ENCODE measurements at regions not wholly inside any gene's neighbourhood (a gene's known extent, or its start where the extent isn't known, plus 50 kb on each side); places are given as distances from the start of the nearest gene placed in this dataset.
A peak's percentile ranks its signal among the peaks of the same experiment; 100 is the strongest.

DNA sequence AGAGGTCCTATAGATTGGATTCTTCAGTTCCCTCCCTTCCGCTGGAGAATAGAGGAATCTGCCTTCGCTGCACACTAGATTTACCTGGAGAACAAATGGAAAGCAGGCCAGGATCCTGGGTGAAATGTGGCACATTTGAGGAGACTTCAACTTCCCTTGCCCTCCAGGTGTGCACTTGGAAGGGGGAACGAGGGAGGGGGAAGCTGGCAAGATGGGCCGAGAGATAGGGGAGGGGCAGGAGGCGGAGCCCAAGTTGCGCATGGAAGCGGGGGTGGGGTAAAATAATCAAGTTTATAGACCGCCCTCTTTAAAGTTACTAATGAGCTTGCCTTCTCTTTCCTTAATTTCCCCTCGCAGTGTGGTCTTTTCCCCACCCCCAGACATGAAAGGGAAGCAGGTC lies 155.7 kb upstream of the CAMK1G start:
- no peak for DNase-seq
- ATAC-seq: no peak
- intact Hi-C loops (cut with DNase I, micrococcal nuclease): no loop called here

DNA sequence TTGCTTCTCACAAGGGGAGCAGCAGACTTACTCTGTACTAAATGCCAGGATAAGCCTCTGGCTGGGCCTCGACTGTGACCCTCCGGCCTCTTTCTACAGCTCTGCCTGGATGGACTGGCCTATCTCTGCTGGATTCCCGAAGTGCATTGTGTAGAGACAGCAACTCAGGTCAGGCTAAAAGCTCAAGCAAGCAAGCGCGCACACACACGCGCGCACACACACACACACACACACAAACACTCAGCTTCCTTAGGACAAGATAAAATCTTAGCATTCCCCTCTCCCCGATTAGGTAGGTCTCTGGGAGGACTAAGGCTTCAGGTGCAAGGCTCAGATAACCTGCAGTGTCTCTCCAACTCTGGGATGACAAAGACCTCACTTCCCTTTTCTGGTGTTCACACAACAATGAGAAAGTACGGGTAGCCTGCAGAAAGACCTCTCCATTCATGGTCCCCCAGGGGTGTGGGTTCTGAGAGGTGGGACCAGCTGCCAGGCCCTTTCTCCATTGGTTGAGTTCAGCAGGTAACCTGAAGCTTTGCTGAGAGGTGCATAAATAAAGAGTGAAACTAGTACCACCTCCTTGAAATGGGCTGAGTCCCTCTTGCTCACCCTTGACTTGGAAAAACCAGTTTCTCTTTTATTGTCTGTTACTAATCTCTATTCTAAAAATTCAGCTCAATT lies 155.1 kb upstream of the CAMK1G start:
- DNase-seq (no peak), ATAC-seq (no peak)
- intact Hi-C loops (cut with DNase I, micrococcal nuclease): no loop called here

DNA sequence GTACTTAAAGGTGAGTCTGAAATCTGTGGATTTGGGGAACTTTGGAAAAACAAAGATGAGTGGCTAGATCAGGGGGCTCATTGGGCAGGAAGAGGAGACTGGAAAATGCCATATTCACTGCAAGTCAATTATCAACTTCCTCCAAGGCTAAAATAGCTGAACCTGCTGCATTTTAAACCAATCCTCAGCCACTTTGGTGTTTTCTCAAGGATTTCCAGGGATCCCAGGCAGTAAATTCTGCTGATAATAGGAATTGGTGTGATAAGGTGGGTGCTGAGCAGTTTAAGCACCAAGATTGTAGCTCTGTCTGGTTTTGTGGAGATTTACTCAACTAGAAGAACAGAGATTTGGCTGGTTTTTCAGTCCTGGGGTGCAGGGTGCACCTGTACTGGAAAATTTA lies 153.9 kb upstream of the CAMK1G start:
- intact Hi-C loops (cut with DNase I, micrococcal nuclease): no loop called here
- DNase-seq (no peak), ATAC-seq (no peak)

DNA sequence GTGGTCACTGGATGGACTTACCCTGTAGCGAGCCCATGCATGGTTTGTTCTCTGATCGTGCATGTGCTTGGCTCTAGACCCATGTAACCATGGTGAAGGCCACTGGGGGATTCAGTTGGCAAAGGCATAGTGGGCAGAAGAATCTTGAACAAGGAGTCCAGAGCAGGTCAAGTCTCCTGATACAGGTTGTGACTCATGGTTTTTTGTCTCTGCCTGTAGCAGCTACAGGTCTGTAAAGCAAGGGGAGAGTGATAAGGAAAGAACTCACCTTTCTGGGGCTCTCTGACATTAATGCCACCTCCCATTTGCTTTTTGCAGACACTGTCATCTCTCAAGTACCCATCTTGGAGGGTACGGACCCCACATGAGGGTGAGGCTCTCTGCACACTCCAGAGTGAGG lies 153.4 kb upstream of the CAMK1G start:
- intact Hi-C loops (cut with DNase I, micrococcal nuclease): no loop called here
- no peak for ATAC-seq
- no peak for DNase-seq

DNA sequence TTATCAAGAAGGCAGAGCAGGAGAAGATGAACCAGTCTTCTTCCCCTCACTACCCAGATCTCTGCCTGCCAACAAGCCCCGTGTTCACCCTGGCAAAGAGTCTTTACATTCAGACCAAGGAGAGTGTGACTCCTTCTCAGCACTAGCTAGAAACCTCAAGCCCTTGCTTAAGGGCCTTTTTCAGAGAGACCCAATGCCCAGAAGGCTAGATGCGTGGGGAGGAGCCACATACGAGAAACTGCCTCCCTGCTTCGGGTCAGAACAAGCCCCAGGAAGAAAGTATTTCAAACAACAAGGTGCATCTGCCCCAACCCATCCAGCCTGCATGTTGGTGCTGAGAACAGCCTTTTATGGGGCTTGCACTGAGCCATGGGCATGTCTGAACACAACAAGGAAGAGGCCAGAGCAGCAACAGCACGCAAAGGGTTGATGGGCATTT lies 152.7 kb upstream of the CAMK1G start:
- intact Hi-C loops (cut with DNase I, micrococcal nuclease): no loop called here
- ATAC-seq: no peak
- no peak for DNase-seq

DNA sequence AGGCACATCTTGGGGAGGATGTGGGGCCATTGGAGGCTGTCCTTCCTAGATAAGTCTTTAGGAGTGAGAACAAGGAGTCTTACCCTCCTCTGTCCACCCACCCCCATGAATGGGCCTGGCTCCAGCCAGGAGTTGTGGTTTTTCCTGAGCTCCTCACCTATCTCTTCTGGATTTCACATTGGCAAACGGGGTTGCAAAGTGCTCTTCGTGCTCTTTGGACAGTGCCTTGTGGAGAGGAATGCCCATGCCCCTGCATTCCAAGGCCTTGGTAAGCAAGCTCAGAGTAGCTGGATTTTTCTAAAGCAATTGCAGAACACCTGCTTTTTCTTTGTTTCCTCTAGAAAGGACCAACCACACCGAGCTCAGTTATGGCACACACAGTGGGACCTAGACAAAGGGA lies 152.1 kb upstream of the CAMK1G start:
- ATAC-seq (no peak), DNase-seq (no peak)
- intact Hi-C loops (cut with DNase I, micrococcal nuclease): no loop called here

DNA sequence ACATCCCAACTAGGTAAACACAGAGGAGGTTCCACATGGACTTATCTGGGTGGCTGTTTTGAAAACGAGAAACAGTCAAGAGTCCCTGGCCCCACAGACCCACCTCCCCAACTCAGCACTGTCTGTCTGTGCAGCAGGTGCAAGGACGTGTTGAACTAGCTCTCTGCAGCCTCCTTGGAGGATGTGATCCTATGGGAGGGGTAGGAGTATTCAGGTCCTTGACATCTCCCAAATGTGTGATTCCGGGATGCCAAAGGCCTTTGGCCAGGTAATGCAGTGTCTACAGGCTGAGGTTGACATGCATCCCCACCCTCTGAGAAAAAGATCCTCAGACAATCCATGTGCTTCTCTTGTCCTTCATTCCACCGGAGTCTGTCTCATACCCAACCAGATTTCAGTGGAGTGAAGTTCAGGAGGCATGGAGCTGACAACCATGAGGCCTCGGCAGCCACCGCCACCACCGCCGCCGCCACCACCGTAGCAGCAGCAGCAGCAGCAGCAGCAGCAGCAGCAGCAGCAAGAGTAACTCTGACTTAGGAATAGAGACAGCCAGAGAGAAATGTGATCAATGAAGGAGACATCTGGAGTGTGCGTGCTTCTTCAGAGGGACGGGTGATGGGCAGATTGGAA lies 151.6 kb upstream of the CAMK1G start:
- ATAC-seq (no peak), DNase-seq (no peak)
- intact Hi-C loops (cut with DNase I, micrococcal nuclease): no loop called here

DNA sequence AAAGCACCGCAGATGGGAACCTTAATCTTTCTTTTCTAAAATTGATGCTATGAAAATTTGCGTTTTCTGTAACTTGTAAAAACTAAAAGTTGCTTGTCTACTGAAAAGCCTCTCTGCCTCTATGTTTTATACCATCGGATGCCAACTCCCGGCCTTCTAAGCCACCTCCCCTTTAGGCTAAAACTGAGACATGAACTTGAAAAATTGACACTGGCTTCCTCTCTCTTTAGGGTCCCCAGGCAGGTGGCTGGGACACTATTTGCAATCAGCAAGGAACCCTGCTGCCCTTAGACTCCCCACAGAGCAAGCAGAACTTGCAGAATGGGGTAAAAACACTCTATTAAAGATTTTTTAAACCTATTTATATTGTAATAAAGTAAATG lies 151.1 kb upstream of the CAMK1G start:
- ATAC-seq (no peak), DNase-seq (no peak)
- intact Hi-C loops (cut with DNase I, micrococcal nuclease): no loop called here

DNA sequence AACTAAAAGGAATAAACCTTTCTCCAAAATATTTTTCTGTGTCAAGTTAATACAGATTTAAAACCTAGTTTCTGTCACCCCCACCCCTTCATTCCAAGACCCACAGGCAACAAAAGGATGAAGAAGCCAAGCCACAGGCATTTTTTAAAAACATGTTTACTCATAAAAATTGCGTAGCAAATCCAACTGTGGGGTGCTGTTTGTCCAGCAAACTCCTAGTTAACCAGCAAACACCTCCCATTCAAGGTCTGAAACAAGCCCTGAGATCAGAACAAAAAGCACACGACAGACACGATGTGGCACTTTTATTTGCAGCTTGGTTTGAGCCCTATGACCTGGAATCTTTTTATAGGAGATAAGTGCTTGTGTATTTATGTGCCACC lies 149.9 kb upstream of the CAMK1G start:
- ATAC-seq (no peak), DNase-seq (no peak)
- intact Hi-C loops (cut with DNase I, micrococcal nuclease): no loop called here

DNA sequence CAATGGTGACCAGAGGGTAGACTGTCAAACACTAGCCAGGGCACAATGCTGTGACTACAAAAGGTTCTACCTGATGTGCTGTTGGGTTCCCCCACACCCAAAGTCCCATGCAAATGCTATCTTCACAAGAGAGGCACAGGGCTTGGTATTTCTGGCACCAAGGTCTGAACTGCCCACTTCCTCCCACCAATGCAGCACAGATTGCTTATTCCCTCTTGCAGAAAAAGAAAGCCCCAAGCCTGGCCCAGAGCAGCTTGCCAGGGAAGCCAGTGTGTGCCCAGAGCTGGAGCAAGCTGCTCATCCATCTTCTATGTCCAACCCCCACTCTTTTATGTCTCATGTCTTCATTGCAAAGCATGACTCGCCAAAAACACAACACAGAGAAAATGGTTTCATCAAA lies 149.4 kb upstream of the CAMK1G start:
- no peak for DNase-seq
- intact Hi-C loops (cut with DNase I, micrococcal nuclease): no loop called here
- ATAC-seq: no peak

DNA sequence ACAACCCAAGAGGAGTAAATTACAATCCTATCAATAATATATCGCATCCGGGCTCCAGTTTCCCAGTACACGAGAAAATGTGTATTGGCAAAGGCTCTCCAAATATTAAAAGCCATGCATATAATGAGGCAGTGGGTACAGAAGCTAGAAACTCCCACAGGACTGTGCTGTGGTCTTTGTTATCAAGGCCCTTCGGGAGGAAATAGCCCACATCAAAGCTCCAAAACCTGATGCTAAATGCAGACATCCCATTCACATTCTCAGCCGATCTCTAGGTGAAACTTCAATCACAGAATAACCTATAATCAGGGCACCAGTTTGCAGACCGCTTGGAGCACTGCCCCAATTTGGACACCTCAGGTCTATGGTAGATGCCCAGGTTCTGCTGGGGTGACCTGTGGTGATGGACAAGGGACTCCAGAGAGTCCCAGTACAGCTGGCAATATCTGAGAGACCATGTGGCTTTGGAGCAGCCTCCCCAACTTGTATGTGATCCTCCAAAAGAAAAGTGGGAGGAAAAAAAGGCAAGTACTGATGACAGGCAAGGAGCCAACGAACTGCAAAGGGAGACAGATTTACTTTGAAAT lies 148.8 kb upstream of the CAMK1G start:
- no peak for ATAC-seq
- intact Hi-C loops (cut with DNase I, micrococcal nuclease): no loop called here
- DNase-seq: no peak

DNA sequence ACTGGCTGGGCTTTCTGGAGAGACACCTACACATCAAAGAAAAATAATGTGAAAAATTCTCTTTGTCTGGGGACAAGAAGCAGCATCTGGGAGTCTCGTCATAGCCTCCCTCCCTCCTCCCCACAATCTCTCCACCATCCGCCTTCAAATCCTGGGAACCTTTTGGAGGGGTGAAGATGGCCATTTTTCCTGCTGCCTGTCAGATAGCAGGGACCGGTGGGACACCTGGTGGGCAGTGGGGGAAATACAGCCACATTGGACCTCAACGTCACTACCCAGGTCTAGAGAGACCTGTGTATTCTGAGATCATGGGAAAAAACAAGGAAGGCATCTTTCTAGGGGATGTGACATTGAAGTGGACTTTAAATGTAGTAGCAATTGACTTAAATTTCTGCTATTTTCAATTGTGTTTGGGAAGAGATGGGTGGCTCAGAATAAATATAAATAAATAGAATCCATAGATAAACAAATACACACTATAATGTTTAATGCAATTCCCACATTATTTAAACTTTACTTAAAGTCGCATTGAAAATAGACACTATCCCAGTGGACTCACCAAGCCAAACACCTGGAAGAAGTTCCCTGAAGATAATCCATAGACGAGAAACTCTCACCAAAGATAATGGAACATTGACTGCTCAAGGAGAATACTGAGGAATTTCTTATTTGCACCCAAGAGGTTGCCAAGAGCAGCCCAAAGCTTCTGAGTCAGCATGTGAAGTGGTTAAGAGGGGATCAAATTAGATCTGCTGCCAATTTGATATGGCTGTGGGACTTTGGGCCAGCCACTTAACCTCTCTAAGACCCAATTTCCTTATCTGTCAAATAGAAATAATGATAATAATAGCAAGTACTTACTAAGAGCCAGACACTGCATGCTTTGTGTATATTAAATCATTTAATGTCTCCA lies 147.6 kb upstream of the CAMK1G start:
- intact Hi-C loops (cut with DNase I, micrococcal nuclease): no loop called here
- DNase-seq (peak in 1 of 2 donors; percentile 51), ATAC-seq (peak; percentile 34)

DNA sequence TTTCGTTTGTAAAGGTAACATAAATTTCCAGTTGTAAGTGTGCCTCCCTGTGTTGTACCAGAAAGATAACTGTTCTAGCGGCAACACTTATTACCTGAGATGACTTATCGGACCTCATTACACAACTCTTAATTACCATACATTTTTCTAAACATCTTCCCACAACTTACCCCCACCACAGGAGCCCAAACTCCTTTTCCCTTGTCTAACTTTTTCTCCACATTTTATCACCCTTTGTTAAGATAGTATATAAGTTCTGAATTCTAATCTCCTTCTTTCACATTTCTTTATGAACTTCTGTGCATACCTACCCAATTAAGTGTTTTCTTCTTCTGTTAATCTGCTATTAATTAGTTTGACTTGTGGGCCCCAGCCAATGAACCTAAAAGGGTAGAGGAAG lies 143.7 kb upstream of the CAMK1G start:
- intact Hi-C loops (cut with DNase I, micrococcal nuclease): no loop called here
- no peak for DNase-seq
- no peak for ATAC-seq

DNA sequence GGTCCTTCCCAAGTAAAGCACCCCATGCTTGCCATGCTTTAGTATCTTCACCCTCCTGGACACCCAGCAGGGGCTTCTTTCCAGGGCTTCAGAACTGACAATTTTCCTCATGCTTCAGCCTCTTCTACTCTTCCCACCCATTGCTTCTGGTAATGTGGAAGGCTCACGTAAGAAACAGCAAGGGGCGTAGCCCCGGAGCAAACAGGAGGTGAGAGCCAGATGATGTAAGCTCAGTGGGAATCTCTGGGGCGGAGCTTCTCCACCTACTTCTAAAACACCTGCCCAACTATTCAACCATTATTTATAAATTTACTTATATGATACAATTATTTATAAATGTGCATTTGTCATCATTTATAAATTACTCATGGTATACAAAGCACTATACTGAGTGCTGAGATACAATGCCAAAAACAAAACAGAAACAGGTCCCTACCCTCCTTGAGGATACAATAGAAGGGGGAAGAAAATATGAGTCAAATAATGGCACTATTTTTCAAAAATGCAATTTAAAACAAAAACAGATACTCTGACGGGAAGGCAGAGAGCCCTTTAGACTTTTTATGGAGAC lies 140.1 kb upstream of the CAMK1G start:
- ATAC-seq: no peak
- no peak for DNase-seq
- intact Hi-C loops (cut with DNase I, micrococcal nuclease): no loop called here

DNA sequence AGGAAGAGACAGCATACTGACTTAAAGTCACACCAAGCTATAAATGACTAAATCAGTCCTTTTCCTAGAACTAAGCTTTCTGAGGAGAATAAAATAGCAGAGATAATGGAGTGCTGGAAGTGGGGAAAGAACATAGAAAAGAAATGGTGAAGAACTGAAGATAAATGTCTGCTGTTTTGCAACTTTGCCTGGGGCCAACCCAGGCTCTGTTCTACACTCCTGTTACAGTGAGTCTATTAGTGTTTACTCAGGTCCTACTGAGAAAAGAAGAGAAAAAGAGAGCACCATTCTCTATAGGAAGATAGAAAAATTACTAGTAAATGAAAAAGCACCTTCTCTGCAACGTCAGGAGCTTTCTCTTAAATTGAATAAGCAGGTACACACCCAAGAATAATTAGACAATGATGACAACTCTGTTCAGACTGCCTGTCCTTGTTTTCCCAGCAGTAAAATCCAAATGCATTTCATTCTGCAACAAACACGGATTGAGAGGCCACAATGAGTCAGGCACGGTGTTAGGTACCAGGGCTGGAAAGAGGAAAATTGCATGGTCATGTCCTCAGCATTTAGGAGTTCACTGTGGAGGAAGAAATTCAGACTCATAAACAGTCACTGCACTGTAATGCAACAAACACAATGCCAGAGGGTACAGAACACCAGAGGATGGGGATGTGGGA lies 139.4 kb upstream of the CAMK1G start:
- intact Hi-C loops (cut with DNase I, micrococcal nuclease): no loop called here
- DNase-seq: no peak

DNA sequence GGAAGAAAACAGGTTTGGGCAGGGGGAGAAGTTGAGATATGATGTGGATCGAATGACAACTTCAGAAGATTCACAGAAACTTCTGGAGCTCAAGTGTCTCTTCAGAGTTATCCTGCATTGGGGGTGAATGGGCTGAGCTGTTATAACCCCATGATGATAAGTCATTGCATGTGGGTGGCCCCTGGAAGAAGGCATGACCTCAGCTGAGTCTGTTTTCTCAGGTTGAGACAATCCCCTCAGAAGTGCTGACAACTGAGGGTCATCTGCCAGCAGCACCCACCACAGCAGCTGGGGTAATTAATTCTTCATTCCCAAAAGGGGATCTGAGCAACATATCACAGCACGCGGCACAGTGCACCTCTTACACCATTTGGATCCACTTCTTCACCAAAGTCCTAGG lies 138.6 kb upstream of the CAMK1G start:
- DNase-seq (no peak), ATAC-seq (no peak)
- intact Hi-C loops (cut with DNase I, micrococcal nuclease): no loop called here

More for the DNA sequence above, 139.4 kb upstream of the CAMK1G start:
- ATAC-seq: no peak

DNA sequence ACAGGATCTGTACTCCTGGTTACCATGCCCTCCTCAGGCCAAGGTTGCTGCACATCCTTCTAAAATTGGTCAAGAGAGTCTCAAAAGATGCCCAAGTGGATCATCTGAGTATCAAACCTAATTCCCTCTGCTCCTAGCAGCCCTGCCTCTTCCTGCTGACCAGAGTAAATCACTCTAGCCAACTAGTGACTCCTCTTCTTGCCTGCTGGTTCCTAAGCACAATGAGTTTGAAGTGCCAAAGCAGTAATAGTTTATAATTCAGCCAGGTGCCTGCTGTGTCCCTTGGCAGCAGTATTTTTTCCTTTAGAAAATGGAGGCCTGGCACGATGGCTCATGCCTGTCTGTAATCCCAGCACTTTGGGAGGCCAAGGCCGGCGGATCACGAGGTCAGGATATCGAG lies 137.9 kb upstream of the CAMK1G start:
- intact Hi-C loops (cut with DNase I, micrococcal nuclease): no loop called here
- DNase-seq: no peak
- ATAC-seq: no peak

DNA sequence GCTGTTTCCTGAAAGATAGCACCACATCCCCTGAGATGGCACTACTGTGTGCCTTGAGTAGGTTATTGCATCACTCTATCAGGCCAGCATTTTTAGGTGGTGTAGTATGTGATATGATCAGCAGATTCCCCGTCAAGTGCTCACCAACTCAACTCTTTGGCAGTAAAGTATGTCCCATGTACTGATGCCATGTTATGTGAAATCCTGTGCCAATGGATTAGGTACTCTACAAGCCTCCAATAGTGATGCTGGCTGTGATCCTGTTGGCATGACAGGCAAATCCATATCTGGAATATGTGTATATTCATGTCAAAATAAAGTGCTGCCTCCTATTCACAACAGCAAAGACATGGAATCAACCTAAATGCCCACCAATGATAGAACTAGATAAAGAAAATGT lies 137.2 kb upstream of the CAMK1G start:
- intact Hi-C loops (cut with DNase I, micrococcal nuclease): no loop called here
- DNase-seq: no peak

More for the DNA sequence above, 137.2 kb upstream of the CAMK1G start:
- ATAC-seq: no peak

Measured in left colon (tissue), 2 donors.